HG02798 (cell line): ENCODE measurements at regions not wholly inside any gene's neighbourhood (a gene's known extent, or its start where the extent isn't known, plus 50 kb on each side); places are given as distances from the start of the nearest gene placed in this dataset.

Experiments
- ATAC-seq: cut with Tn5 transposase; IDR thresholded peaks from one replicate; pipeline ENCODE4 v1.9.1; 2021; ENCODE audit warnings: mild to moderate bottlenecking; ENCODE audit not compliant: unreplicated experiment, poor library complexity

GRCh38 chr17:53891726-53892125 is 69.0 kb downstream of the KIF2B start:
- no peak for ATAC-seq

DNA sequence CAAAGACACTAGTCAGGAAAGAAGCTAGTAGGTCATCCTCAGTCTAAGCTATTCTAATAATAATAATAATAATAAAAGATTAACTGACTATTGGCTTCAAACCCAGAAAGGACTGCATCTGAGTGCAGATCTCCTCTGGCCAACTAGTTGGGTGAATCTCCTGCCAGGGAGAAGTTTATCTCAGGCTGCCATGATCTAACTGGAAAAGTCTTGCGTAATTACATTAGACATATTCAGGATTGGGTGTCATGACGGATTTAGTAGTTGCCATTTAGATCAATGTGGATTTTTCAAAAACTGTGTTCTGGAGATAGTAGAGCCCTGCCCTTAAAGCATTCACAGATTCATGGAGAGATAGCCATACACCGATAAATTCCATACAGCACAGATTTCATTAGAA is 69.5 kb downstream of the KIF2B start:
- no peak for ATAC-seq

DNA sequence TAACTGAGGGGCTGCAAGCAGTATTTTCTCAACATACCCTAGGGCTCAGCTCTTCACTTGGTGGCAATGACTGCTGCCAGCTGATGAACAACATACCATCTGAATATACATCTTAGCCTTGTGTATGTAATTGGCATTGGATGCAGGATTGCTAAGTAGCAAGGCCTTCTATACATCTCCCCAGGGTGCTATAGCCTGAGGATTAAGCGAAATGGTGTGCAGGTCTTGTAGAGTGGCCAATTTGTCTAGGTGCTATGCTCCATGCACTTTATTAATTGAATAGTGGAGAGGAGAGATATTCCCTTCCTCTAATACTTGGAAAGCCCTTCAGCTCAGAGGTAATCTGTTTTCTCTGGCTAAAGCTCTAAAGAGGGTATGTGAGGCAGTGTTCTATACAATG is 71.9 kb downstream of the KIF2B start:
- ATAC-seq: no peak

DNA sequence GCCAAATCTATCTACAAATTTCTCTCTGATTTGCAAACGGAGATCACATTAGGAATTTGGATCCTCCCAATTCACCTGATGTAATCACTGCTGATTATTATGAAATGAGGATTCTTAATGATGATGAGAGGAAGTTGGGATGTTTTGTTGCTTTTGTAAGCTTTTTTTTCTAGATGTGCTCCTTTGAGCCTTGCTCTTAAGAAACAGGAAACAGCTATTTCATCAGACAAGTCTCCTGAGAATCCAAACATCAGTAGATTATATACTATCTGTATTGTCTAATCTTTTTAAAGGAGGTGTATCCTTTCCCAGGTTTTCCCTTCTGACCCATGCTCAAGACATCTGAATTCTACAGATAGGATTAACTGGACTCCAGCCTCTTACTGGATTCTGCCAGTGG is 73.3 kb downstream of the KIF2B start:
- ATAC-seq: no peak

DNA sequence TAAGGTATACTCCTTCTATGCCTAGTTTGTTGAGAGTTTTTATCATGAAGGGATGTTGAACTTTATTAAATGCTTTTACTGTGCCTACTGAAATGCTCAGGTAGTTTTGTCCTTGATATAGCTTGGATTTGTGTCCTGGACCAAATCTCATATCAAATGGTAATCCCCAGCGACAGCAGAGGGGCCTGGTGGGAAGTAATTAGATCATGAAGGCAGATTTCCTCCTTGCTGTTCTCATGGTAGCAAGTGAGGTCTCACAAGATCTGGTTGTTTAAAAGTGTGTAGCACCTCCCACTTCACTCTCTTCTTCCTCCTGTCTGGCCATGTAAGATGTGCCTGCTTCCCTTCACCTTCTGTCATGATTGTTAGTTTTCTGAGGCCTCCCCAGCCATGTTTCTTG is 78.2 kb downstream of the KIF2B start:
- ATAC-seq: no peak

GRCh38 chr17:53907435-53907834 is 84.7 kb downstream of the KIF2B start:
- no peak for ATAC-seq

DNA sequence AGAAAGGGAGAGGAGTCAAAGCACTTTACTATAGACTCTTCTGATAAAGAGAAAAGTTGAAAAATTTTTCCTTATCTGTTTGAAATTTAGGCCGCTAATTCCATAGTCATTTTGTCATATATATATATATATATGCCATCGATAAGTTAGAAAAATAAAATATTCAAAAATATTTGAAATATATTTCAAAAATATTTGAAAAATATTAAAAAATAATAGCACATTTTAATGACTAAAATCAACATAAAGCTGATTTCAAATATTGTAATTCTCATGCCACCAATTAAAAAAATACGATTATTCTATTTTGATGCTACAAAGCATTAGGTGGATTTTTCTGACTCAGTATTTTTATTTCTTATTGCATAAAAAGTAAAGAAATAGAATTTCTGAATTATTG is 87.1 kb downstream of the KIF2B start:
- no peak for ATAC-seq

DNA sequence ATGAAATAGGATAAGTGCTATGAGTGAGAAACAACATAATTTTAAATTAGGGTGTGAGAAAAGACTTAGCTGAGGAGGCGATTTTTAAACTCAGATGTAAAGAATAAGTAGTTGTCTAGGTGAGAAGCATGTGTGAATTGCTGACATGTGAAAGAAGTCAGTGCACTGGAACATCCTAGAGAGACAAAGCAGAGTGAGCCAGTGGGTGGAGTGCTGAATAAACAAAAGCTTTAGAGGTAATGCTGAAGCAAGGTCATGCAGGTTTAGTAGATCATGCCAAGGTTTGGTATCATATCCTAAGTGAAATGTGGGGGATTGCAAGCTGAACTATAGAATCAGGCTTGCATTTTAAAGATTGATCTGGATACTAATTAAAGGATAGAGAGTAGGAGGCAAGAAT is 89.4 kb downstream of the KIF2B start:
- ATAC-seq: no peak

- no peak for ATAC-seq
Measured at GRCh38 chr17:53919356-53919755, 96.6 kb downstream of the KIF2B start.

GRCh38 chr17:53924530-53925455 is 102.1 kb downstream of the KIF2B start:
- no peak for ATAC-seq

- ATAC-seq: no peak
Measured at GRCh38 chr17:53932386-53932785, 109.7 kb downstream of the KIF2B start.

DNA sequence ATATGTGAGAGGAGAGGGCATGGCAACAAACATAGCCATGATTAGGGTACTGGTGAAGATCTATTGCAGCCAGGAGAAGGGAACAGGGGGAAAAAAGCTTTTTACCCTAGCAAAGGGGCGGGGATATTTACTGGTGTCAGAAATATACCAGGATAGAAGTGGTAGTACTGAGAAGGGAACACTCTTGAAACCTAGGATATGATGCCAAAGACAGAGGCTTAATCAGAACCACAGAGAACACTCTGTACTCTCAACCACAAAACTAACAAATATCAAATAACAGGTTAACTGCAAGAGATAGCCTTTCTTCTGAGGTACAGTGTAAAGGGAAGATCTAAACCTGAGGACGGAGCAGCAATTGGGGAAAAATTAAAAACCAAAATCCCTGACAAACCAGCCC is 112.2 kb downstream of the KIF2B start:
- ATAC-seq: no peak

DNA sequence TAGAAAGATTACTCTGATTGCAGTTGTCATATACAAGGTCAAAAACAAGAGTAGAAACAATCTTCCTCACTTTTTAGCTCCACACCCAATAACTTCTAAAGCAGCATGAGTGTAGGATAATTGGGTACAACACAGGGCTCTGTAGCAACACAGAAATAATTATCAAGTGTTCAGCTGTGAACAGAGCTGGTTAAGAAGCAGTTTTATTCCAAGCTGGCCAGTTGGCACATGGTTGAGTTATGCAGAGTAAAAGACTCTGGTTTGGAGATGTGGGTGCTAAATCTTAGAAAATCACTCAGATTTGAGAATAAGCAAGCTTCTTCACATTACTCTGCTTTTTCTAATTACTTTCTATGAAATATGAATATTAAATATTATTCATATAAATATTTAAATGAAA is 118.5 kb downstream of the KIF2B start:
- no peak for ATAC-seq

GRCh38 chr17:53942436-53942835 is 119.7 kb downstream of the KIF2B start:
- no peak for ATAC-seq

- no peak for ATAC-seq
Measured at GRCh38 chr17:53942898-53943297, 120.2 kb downstream of the KIF2B start.

DNA sequence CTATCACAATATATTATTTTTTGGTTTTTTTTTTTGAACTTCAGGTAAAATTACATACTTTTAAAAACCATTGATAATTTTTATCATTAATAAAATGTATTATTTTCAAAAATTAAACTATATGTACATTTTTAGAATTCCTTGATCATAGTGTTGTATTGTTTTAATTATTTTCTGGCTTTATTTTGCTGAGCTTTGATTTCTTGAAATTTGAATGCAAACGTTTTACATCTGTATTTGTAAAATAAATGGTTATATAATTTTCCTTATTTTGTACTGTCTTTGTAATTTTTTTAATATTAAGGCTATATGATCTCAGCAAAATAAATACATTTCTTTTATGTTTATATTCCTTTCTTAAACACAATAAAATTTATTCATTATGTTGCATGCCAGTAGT is 125.6 kb downstream of the KIF2B start:
- no peak for ATAC-seq

GRCh38 chr17:53949473-53950090 is 126.9 kb downstream of the KIF2B start:
- no peak for ATAC-seq

DNA sequence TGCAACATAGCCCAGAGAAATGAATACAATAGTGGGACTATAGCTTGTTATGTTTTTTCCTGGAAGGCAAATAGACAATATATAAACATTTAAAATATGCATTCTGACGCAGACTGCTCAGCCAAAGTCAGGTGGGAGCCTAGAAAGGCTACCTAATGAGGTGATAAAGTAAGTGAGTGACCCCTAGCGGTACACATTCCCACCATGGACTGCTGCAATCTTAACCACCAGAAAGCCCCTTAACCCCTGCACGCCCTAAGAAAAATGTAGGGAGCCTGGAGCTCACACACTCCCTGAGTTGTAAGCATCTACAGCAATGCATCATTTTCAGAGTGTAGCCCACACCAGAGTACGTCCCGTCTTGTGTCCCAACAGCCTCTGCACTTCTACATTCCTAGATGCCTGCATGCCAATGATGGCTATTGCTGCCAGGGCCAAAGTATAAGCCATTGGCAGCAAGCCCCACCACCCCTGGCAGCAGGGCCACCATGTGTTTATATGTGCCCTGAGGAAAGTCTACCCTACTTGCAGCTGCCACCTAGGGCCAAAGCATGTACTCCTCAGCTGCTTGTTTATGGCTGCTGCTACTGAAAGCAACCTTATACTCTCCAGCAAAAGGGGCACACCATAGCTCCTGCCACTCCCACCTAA is 127.6 kb downstream of the KIF2B start:
- no peak for ATAC-seq

DNA sequence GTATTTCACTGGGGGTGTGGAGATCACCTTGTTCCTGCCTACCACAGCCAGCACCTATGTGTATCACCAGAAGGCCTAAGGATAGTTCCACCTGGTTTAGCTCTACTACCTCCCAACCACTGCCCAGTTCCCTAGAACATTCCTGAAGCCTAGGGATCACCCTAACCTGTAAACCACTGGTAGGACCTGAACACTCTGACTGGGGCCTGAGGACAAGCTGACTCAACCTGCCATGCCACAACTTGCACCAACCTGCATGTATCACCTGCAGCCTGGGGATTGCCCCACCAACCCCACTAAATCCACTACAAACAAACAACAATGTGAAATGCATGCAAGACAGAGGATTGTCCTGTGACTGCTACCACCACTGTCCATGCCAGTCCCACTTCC is 128.1 kb downstream of the KIF2B start:
- ATAC-seq: no peak

GRCh38 chr17:53971361-53971760 is 148.6 kb downstream of the KIF2B start:
- ATAC-seq: no peak

GRCh38 chr17:53979991-53980390 is 157.3 kb downstream of the KIF2B start:
- ATAC-seq: no peak
